ENCODE measurements at regions not wholly inside any gene's neighbourhood (a gene's known extent, or its start where the extent isn't known, plus 50 kb on each side); places are given as distances from the start of the nearest gene placed in this dataset.

DNA sequence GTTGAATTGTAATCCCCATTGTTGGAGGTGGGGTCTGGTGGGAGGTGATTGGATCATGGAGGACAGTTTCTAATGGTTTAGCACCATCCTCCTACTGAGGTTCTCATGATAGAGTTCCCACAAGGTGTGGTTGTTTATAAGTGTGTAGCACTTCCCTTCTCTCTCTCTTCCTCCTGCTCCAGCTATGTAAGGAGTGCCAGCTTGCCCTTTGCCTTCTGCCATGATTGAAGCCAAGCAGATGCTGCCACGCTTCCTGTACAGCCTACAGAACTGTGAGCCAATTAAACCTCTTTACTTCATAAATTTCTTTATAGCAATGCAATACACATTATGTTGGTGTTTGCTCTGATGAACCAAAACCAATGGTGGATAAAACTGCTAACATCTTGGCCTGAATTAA is 238.2 kb downstream of the EFNB2 start:
- Mint-ChIP-seq H3K27ac (no peak overlapping the region), H3K27me3 (ENCODE audit: low read depth) (peaks cover 7% of the 10 kb centered on the region), H3K9me3 (peaks cover 20% of the 10 kb centered on the region), H3K36me3 (ENCODE audit: low read depth) (no peaks in the 10 kb centered on the region), H3K4me1 (no peaks in the 10 kb centered on the region), H3K4me3 (no peak overlapping the region)
- TF ChIP-seq, protein P1, sequence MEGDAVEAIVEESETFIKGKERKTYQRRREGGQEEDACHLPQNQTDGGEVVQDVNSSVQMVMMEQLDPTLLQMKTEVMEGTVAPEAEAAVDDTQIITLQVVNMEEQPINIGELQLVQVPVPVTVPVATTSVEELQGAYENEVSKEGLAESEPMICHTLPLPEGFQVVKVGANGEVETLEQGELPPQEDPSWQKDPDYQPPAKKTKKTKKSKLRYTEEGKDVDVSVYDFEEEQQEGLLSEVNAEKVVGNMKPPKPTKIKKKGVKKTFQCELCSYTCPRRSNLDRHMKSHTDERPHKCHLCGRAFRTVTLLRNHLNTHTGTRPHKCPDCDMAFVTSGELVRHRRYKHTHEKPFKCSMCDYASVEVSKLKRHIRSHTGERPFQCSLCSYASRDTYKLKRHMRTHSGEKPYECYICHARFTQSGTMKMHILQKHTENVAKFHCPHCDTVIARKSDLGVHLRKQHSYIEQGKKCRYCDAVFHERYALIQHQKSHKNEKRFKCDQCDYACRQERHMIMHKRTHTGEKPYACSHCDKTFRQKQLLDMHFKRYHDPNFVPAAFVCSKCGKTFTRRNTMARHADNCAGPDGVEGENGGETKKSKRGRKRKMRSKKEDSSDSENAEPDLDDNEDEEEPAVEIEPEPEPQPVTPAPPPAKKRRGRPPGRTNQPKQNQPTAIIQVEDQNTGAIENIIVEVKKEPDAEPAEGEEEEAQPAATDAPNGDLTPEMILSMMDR (IDR thresholded peaks at IDR 0.05; ENCODE audit: unreplicated experiment in 3 of 3): no peak

DNA sequence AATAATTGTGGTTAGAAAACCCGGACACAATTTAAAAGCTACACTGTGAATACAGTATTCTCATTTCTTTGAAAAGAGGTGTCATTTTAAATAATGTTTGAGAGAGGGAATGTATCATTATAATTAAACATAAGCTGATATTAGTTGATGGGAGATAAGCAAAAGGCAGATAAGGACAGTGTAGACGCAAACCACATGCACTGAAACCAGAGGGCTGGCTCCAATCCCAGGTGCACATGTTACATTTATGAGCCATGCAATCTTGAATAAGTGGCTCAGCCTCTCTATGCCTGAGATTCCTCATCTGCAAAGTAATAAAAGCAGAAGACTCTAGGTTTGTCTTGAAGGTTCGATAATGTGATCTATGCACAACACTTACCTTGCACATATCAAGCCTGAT is 238.7 kb downstream of the EFNB2 start:
- H3K36me3 Mint-ChIP-seq (ENCODE audit: low read depth): no peaks in the 10 kb centered on the region
- TF ChIP-seq, protein P1 (IDR thresholded peaks at IDR 0.05; ENCODE audit: unreplicated experiment in 3 of 3): no peak
- H3K27me3 Mint-ChIP-seq (ENCODE audit: low read depth): peaks cover 7% of the 10 kb centered on the region
- no peaks in the 10 kb centered on the region for H3K4me1 Mint-ChIP-seq
- no peak overlapping the region for H3K4me3 Mint-ChIP-seq
- H3K27ac Mint-ChIP-seq: no peak overlapping the region
- H3K9me3 Mint-ChIP-seq: peaks cover 20% of the 10 kb centered on the region

DNA sequence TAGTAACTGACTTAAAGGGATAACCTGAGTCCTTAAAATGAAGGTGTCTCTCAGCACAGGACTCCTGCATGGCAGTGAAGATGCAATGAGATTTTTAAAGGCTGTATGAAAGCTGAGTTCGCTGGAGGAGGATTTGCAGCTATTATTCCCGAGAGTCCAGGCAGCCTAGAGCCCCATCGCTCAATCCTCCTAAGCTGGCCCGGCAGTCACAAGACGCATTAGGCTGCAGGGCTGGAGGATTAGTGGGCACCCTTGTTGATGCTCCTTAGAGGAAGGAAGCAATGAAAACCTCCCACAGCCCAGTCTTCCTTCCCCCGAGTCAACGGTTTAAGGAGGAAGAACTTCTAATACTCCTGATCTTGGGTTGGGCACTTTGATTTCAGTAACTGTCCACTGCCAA is 239.5 kb downstream of the EFNB2 start:
- no peak overlapping the region for H3K27ac Mint-ChIP-seq
- H3K27me3 Mint-ChIP-seq (ENCODE audit: low read depth): peaks cover 7% of the 10 kb centered on the region
- TF ChIP-seq, protein P1 (IDR thresholded peaks at IDR 0.05; ENCODE audit: unreplicated experiment in 3 of 3): no peak
- H3K4me1 Mint-ChIP-seq: no peaks in the 10 kb centered on the region
- no peak overlapping the region for H3K4me3 Mint-ChIP-seq
- H3K9me3 Mint-ChIP-seq: peaks cover 16% of the 10 kb centered on the region
- H3K36me3 Mint-ChIP-seq (ENCODE audit: low read depth): no peaks in the 10 kb centered on the region

DNA sequence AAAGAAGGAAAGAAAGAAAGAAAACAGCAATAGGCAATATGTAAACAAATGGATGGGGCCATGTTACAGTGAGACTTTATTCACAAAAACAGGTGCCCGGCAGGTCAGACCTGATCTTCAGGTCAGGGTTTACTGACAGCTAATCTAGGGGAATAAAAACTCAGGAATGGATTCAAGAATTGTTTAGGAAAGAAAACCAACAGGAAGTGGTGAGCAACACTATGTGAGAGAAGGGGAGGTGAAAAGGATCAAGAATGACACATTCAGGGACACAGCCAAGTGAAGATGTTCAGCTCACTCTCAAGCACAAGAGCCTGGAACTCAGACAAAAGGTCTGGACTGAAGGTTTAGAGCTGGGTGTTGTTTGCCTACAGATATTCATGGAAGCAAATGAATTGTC is 244.5 kb downstream of the EFNB2 start:
- no peak overlapping the region for H3K4me3 Mint-ChIP-seq
- peaks cover 7% of the 10 kb centered on the region for H3K27me3 Mint-ChIP-seq (ENCODE audit: low read depth)
- no peaks in the 10 kb centered on the region for H3K4me1 Mint-ChIP-seq
- H3K36me3 Mint-ChIP-seq (ENCODE audit: low read depth): no peaks in the 10 kb centered on the region
- H3K27ac Mint-ChIP-seq: no peak overlapping the region
- TF ChIP-seq, protein P1 (IDR thresholded peaks at IDR 0.05; ENCODE audit: unreplicated experiment in 3 of 3): no peak
- no peaks in the 10 kb centered on the region for H3K9me3 Mint-ChIP-seq

DNA sequence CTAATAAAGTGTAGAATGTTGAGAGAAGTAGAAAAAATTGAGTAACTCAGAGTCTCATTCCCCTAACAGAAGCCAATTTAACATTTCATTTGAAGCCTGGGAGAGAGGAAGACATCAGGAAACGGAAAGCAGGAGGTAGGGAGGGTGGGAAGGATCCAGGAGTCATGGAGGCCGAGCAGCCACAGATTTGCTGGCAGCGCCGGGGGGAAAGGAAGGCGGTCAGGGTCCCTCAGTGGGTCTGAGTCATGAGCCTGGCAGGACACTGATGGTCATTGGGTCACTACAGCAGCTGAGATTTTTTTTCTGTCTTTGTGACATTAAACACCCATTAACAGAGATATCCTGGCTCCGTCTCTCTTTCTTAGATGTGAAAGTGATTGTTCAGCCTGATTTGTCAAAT is 248.1 kb downstream of the EFNB2 start:
- TF ChIP-seq, protein P1 (IDR thresholded peaks at IDR 0.05; ENCODE audit: unreplicated experiment in 3 of 3): no peak
- H3K4me3 Mint-ChIP-seq: no peak overlapping the region

DNA sequence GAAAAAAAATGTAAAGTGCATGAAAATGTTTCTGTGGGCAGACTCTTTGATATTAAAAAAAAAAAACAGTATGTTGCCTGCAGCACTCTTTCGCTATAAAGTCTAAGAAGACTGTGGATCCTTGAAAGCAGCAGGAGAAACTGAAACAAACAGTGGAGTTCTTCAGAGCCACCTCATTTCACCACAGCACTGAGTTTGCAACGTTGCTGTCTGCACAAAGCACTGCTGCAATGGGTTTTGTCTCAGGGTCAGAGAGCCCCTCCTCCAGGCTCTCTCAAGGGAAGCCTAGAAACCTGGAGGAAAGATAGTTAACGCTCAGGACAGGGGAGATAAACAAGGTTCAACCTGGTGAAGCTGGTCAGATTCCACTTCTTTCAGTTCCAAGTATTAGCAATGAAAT is 248.7 kb downstream of the EFNB2 start:
- Mint-ChIP-seq H3K9me3 (peaks cover 6% of the 10 kb centered on the region), H3K27ac (no peak overlapping the region), H3K4me1 (no peaks in the 10 kb centered on the region), H3K36me3 (ENCODE audit: low read depth) (no peaks in the 10 kb centered on the region), H3K4me3 (no peak overlapping the region), H3K27me3 (ENCODE audit: low read depth) (no peaks in the 10 kb centered on the region)
- TF ChIP-seq, protein P1 (IDR thresholded peaks at IDR 0.05; ENCODE audit: unreplicated experiment in 3 of 3): no peak

More for the DNA sequence above, 248.1 kb downstream of the EFNB2 start:
- H3K27me3 Mint-ChIP-seq (ENCODE audit: low read depth): no peaks in the 10 kb centered on the region
- no peaks in the 10 kb centered on the region for H3K4me1 Mint-ChIP-seq
- H3K27ac Mint-ChIP-seq: no peak overlapping the region
- peaks cover 5% of the 10 kb centered on the region for H3K9me3 Mint-ChIP-seq
- no peaks in the 10 kb centered on the region for H3K36me3 Mint-ChIP-seq (ENCODE audit: low read depth)
